HG03095 (cell line): ENCODE measurements at regions not wholly inside any gene's neighbourhood (a gene's known extent, or its start where the extent isn't known, plus 50 kb on each side); places are given as distances from the start of the nearest gene placed in this dataset.

Experiments
- ATAC-seq: cut with Tn5 transposase; IDR thresholded peaks from one replicate; pipeline ENCODE4 v1.9.1; 2021; ENCODE audit warnings: moderate library complexity; ENCODE audit not compliant: unreplicated experiment

DNA sequence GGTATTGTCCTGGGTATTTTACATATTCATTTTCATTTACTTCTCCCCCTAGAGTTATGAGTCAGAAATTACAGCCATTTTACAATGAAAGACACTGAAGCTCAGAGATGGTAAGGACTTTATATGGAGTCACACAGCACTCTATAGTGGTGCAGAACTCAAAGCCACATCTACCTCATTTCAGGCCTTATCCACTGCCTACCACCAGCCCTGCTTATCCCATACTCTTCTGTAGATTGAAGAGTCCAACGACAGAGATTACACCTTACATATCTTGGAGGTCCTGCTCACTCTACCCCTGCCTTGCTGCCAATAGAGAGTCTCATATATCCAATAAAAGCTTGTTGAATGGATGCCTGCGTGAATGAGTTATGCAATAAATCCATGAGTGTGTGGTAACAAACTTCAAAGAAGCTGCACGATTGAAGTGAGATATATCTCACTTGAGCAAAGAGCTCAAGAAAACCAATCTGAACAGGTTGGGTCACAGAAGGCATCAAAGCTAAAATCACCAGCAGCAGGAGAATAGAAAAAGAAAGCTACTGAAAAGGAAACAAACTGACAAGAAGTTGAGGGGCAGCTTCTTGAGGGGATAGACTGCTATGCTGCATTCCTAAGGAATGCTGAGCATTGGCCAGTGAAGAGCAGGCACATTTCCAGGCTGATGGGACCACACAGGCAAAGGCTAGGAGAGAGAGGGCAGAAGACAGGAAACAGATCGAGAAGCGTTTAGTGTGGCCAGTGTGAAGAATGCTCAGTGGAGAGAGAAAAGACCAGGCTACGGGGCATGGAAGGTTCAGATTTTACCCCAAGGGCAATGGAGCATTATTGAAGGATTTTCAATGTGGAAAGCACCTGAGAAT, 585.6 kb downstream of the DHX35 start:
- ATAC-seq = no peak

DNA sequence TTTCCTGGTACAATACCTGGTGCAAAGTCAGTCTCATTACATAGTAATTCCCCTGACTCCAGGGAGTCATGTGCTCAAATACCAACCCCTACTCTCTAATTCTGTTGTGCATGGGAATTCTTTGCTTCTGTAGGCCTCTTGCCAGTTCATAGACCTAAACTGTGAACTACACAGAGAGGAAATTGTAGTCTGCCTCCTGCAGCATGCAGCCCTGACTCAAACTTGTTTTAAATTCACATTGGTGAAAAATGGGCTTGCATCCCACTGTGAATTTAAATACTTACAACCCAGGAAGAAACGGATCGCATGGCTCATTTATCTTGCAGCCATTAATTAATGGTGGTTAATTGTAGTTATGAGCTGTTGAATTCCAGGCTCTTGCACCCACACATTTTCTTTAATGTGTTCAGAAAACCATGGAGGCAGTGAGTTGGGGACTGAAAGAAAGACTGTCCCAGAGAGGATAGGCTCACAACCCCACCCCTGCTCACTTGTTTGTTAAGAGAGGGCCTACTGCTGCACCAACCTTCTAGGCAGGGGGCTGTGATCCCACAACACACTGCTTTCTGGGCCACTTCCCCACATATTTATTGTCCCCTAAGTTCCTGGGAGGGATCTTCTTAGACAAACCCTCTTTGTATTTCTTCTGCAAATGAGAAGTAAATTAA, 579.1 kb downstream of the DHX35 start:
- no peak for ATAC-seq

DNA sequence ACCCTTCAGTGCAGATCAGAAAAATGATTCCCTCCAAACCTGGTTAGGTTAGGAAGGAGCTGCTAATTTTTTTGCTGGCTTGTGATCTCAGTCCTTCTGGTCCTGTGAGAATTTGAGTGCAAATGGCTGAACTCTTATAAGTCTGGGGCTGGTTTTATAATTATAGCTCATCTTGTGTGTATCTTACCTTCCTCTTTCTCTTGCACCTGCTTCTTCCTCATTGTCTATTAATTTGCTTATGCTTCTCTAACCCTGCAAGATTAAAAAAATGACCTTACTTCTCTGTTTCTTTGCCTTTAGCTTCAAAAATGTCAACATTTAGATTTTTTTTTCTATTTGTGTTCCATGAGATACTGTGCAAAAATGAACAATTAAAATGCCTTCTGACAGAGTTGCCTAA, 576.2 kb downstream of the DHX35 start:
- ATAC-seq = no peak

DNA sequence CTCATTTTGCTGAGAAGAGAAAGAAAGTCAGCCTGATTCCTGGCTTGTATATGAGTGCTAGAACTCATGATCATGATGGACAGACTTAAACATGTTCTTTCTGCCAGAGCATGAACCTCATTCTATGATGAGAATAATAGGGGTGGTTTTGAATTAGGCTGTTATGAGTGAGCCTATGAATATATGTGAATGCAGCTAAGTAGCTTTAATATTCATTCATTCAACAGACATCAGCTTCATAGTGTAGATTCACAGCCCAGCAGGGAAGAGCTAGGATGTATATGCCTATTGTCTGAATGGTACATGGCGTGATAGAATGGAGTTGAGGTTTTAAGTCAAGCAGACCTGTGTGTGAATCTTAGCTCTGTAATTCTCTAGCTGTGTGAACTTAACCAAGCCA, 573.2 kb downstream of the DHX35 start:
- ATAC-seq = no peak

DNA sequence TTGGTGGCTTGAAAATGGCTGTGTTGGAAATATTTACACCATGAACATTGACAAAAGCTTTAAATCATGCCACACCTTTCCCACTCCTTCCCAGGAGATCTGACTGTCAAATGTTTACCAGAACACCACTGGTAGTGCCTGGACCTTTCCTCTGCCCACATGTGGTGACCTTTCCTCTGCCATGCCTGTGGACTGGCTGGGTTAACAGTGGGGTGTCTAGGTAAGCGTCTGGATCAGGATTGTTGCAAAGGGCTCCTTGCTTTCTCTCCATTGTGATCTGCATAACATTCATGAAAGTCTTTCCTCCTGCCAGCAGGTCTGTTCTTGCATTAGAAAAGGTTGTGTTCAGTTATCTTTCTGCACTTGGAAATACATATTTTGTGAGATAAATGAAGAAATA, 572.7 kb downstream of the DHX35 start:
- no peak for ATAC-seq

DNA sequence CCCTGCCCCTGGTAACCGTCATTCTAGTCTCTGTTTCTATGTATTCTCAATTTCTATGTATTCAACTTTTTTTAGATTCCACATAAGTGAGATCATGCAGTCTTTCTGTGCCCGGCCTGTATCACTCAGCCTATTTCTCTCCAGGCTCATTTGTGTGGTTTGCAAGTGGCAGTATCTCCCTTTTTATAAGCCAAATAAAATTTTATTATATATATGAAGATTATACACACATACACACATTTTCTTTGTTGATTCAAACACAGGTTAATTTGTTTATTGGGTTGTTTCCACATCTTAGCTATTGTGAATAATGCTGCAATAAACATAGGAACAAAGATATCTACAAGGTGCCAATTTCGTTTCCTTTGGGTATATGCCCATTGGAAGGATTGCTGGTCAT, 571.7 kb downstream of the DHX35 start:
- no peak for ATAC-seq

DNA sequence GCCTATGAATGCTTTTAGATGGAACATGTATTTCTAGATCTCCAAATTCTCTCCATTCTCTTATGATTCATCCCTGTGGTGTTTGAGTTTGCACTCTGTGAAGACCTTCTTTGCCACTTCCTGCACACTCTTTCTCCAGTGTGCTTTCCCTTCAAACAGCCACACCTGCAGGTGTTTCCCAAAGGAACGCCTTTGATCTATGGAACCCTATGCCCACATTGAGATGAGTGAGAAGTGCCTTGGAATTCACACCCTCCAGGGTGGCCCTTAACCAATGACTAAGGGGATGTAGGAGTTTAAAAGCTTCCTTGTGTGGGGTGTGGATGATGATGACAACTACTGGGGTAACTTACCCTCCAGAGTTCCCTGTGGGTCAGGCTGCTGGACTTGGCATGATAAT, 570.1 kb downstream of the DHX35 start:
- ATAC-seq = no peak

DNA sequence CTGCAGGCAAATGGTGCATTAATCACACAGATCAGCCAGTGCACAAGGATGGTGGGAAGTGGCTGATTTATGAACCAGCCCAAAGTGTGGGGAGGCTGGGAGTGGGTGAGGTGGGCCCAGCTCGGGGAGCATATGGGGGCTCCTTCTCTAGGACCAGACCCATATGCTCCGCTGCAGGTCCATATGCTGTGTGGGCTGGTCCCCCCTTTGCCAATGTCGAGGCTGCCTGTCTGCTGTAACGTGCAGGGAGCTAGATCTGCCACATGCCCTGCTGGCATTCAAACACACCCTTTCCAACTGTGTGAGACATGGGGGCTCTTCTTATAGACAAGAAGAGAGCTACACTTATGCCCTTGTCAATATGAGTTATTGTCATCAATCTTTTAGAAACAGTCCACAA, 566.3 kb downstream of the DHX35 start:
- no peak for ATAC-seq

DNA sequence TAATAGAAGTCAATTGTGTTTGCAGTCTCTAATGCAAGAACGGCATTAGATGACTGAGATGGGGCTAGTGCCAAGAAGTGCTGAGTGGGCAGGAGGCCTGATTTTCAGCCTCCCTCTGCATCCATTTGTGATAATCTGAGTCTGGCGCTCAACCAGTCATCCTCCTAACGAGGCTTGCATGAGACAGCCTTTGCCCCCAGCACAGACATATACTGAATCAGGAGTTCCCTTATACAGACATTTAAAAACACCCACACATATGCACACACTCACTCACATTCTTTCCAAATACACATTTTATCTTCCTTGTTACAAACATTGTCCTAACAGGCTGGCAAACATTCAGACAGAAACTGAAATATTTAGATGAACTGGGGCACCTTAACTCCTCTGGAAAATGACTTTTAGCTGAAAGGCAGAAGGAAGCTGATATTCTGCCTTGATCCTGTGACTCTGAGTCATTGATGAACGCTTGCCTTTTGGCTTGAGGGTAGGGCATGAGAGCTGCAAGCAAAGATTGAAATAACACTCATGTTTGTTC, 562.3 kb downstream of the DHX35 start:
- no peak for ATAC-seq

DNA sequence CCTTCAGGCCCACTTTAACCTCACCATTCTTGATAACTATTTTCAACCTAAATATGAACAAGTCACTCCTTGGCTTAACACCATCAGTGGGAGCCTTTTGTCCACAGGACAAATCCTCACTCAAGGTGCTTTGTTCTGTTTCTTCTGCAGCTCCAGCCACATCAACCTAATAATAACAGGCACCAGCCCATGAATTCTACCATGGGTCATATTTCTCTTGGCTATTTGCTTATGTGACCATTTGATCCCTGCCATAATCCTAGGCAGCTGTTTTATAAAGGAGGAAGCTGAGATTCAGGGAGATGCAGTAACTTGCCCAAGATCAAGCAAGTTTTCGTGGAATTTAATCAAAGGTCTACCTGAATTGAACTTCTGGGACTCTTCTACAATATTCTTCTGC, 561.3 kb downstream of the DHX35 start:
- ATAC-seq = no peak

DNA sequence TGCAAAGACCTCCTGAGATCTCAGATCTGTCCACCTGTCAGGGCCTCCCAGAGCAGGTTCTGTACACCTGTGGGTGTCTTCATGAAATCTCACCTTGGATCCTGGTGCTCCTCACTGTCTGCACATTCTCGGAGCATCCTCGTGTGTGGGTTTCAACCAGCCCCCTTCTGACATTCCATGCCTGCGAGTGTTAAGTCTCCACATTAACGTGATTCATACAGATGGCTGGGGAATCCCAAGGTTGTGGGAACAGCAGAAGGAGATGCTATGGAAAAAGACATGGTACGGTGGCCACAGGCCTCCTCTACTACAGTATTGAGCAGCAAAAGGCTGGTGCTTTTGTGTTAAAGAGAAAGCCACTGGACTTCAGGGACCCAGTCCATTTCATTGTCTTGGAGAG, 556.5 kb downstream of the DHX35 start:
- no peak for ATAC-seq

DNA sequence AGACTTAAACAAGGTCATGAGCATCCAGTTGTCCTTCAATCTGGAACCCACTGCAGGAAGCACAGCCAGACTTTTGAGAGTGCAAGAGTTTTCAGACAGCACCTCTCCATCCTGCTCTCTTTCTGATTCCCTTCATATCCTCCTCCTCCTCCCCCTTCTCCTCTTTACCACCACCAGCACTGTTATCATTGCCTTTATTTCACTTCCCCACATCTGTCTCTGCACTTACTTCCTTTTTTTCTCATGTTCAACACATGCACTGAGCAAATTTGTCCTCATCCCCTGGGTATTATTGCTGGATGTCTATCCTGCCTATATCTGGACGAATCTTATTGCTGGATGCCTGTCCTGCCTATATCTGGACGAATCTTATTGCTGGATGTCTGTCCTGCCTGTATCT, 554.8 kb downstream of the DHX35 start:
- no peak for ATAC-seq

DNA sequence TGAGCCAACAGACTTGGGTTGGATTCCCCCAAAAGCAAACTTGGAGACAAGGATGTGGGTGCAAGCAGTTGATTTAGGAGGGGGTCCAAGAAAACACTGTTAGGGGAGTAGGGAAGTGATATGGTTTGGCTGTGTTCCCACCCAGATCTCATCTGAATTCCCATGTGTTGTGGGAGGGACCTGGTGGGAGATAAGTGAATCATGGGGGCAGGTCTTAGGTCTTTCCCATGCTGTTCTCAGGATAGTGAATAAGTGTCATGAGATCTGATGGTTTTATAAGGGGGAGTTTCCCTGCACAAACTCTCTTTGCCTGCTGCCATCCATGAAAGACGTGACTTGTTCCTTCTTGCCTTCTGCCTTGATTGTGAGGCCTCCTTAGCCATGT, 542.6 kb downstream of the DHX35 start:
- no peak for ATAC-seq

DNA sequence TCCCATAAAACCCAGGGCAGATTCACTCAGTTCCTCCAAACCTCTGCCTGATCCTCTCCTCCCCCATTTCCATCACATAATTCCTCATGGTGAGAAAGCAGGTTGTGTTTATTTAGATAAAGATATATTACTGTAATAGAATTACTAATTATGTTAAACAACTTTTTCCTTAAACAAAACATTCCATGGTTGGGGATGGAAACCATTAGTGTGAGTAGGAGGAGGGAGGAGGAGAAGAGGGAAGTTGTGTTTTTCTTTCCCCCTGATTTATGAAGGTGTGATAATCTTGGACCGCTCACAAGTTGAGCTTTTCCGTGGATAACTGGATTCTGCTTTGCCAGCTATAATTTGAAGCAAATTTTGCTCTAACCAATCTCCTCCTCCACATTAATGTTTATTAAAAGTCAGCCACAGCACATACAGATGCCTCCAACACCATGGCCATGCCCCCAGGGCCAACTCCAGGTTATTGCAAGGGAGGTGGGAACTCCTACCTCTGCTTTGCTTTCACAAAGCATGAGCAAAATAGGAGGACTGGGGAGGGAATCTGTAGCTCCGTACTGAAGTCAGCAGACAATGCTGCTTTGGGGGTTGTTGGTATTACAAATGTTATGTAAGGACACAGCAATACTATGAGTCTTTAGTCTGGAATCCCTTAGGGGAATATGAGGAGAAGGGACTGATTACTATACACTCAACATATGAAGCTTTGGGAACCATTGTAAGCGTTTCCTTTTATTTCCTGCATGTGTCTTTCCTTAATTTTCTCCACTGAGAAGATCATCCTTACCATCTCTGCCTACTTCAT, 542.0 kb downstream of the DHX35 start:
- ATAC-seq = no peak

DNA sequence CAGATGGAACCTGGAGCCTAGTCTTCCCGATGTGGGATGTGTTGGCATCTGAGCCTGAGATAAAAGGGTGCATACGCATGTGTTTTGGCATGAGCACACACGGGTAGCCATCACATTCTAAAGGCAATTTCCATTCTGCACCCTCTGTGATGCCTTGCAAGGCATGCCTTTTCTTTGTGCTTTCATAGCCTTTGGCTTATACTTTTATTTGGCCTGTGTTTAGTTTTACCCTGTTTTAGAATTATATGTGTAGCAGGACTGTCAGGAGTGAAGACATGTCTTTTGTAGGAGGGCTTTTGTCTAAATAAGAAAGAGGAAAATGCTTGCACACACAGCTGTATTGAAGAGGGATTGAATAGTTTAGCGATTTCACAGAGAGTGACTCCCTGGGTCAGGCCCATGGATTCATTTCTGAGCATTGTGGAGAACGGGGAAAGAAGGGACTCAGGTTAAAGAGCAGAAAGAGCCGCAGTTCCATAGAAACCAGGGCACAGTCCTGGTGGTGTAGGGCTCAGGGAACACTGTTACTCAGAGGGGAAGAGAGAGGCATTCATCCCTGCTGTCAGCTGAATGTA, 530.2 kb downstream of the DHX35 start:
- no peak for ATAC-seq

DNA sequence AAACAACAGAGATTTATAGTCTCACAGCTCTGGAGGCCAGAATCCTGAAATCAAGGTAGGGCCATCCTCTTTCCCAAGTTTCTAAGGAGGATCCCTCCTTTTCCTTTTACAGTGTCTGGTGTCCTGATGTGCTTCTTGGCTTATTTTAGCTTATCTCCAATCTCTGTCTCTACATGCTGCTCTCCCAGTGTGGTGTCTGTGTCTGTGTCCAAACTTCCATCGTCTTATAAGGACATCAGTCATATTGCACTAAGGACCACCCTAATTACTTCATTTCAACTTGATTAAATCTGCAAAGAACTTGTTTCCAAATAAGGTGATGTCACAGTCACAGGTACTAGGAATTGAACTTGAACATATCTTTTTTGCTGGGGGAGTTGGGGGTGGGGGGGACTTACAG, 529.6 kb downstream of the DHX35 start:
- no peak for ATAC-seq

DNA sequence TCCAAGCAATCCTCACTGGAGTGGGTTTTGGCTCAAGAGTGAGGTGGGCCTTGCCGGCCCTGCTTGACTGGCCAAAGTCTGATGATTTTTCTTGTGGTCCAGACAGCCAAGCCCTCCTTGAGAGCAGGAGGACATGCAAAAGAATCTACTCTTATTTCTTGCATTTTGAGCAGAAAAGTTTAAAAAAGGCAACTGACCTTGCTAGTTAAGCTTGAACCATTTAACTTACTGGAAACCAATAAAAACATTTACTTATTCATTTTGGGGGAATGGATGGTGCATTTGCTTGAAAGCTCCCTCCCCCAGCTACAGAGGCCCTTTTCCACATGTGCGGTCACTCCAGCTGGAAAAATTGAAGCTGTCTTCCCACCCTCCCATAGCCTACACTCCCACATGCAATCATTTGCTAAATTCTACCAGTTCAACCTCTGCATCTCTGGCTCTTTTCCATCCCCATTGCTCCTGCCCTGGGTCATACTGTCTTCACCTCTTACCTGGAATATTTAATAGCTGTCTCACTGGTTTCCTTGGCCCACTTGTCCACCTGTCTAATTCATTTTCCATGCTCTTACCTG, 527.9 kb downstream of the DHX35 start:
- no peak for ATAC-seq

DNA sequence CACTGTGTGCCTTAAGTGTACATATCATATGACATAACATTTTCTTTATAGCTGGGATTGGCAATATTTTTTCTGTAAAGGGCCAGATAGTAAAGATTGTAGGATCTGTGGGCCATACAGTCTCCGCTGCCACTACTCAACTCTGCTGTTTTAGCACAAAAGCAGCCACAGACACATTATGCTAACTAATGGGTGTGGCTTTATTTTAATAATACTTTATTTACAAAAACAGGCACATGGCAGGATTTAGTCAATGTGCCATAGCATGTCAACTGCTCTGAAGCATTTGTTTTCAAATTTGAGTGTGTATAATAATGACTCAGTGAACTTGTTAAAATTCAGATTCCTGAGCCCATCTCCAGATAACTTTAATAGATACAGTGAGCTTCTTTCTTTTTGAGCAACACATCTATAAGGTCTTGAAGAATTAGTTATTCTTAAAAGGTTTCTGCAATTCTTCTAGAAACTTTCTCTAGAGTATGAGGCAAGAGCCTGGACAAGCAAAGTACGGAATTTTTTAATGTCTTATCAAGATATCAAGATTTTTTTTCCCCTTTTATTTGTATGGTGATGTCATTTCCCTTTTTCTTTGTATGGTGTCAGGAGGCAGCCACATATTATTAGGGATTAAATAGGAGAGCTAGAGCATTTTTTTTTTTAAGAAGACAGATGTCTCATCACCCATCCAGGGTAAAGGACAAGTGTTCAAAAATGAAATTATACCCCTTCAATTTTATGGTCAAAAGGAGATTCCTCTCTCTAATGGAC, 518.3 kb downstream of the DHX35 start:
- ATAC-seq = no peak

DNA sequence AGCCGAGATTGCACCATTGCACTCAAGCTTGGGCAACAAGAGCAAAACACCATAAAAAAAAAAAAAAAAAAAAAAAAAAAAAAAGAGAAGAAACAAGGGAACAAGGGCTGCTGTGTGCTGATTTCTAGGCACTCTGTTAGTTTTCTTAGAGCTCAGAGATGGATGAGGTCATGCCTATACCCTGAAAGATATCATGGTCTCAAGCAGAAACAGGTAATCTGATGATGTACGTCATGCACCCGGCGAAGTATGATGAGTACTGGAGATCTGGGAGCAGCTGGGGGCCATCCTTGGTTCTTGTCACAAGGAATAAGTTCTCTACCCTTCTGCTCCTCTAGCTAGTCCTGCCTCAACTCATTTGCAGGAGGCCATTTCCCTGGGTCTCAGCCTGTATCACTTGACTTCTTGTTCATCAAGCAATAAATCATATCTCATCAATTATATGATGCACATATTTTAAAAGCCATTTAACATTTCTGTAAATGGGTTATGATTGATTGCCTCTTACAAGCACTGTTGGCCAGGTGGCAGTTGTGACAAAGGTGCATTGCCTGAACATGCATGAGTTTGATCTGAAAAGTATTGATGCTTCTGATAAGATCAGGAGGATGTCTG, 517.2 kb downstream of the DHX35 start:
- no peak for ATAC-seq

DNA sequence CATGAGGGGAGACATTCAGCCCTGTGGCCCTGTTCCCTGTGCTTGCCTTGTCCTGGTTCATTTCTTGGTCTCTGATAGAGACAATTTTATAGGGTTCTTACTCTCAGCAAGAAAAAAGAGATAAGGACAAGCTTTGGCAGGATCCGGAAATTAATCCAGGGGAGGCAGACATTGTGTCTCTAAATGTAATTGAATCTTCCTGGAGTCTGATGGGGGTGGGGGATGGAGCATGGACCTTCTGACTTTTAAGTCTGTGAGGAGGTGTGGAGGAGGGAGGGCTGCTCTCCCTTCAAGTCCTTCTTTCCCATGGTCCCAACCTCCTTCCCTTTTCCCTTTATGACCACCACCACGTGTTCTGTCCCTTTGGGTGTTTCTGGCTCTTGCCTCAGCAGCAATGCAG, 512.7 kb downstream of the DHX35 start:
- ATAC-seq = no peak
